IMR-90 (cell line): ENCODE measurements at regions not wholly inside any gene's neighbourhood (a gene's known extent, or its start where the extent isn't known, plus 50 kb on each side); places are given as distances from the start of the nearest gene placed in this dataset.

Experiments
- ATAC-seq: fragments of 200-7000 bp; cut with Tn5 transposase; 2 replicates; pipeline ENCODE4 v1.9.1; 2020; ENCODE audit warnings: low read depth, mild to moderate bottlenecking, moderate library complexity
- BruUV-seq: library from RNA; stranded (reverse); fragments of 400-500 nt; replicated peaks from 2 replicates; lab custom pipeline; 2021; lab: Mats Ljungman, UMichigan
- CTCF ChIA-PET: fragments of 300-600 bp; formaldehyde crosslinking; extraction: SDS; loops from one replicate; lab custom pipeline; 2021; ENCODE audit warnings: antibody characterized with exemption; lab: Yijun Ruan, JAX
- POLR2A ChIA-PET: fragments of 300-600 bp; sonication (Branson Sonifier 250); formaldehyde crosslinking; loops from one replicate; lab custom pipeline; 2022; ENCODE audit warnings: antibody characterized with exemption; ENCODE audit not compliant: unreplicated experiment; lab: Charles Lee
- DNase-seq: peaks from one replicate; pipeline ENCODE4 v3.0.0; 2013
- H2AFZ ChIP-seq: replicated peaks from 2 replicates; pipeline ENCODE3; 2013; ENCODE audit warnings: low read length, mild to moderate bottlenecking; ENCODE audit not compliant: poor library complexity
- H2AK5ac ChIP-seq: 2 replicates; pipeline ENCODE4 v1.6.1; 2013; ENCODE audit warnings: low read depth, low read length, inconsistent platforms
- H2AK9ac ChIP-seq: replicated peaks from 2 replicates; pipeline ENCODE3; 2013; ENCODE audit warnings: mild to moderate bottlenecking, low read depth, low read length, moderate library complexity; ENCODE audit not compliant: poor library complexity
- H2BK120ac ChIP-seq: 2 replicates; pipeline ENCODE4 v1.6.1; 2013; ENCODE audit warnings: low read depth, low read length, inconsistent platforms
- H2BK15ac ChIP-seq: 3 replicates; pipeline ENCODE4 v1.6.1; 2013; ENCODE audit warnings: low read depth, low read length, inconsistent platforms
- H2BK20ac ChIP-seq: 2 replicates; pipeline ENCODE4 v1.6.1; 2013; ENCODE audit warnings: low read depth, mild to moderate bottlenecking, inconsistent platforms, low read length, moderate library complexity
- H2BK5ac ChIP-seq: 2 replicates; pipeline ENCODE4 v1.6.1; 2013; ENCODE audit warnings: mild to moderate bottlenecking, low read depth, low read length, inconsistent platforms; ENCODE audit not compliant: poor library complexity, severe bottlenecking
- H3K14ac ChIP-seq: replicated peaks from 2 replicates; pipeline ENCODE4 v1.6.1; 2013; ENCODE audit warnings: low read depth, low read length, inconsistent platforms
- H3K18ac ChIP-seq: 2 replicates; pipeline ENCODE4 v1.6.1; 2013; ENCODE audit warnings: low read depth, low read length, control low read depth
- H3K23ac ChIP-seq: 2 replicates; pipeline ENCODE4 v1.6.1; 2013; ENCODE audit warnings: low read depth, low read length, inconsistent platforms
- H3K27ac ChIP-seq: 2 replicates; pipeline ENCODE4 v1.5.1; 2013; ENCODE audit warnings: mild to moderate bottlenecking, control low read depth, low read length; ENCODE audit not compliant: insufficient read depth
- H3K27me3 ChIP-seq: 2 replicates; pipeline ENCODE4 v1.6.1; 2013; ENCODE audit warnings: low read length; ENCODE audit not compliant: control insufficient read depth, insufficient read depth
- H3K36me3 ChIP-seq: 2 replicates; pipeline ENCODE4 v1.6.1; 2013; ENCODE audit warnings: low read length, mixed read lengths; ENCODE audit not compliant: control insufficient read depth, insufficient read depth
- H3K4ac ChIP-seq: 2 replicates; pipeline ENCODE4 v1.6.1; 2013; ENCODE audit warnings: low read depth, low read length, inconsistent platforms
- H3K4me1 ChIP-seq: 2 replicates; pipeline ENCODE4 v1.6.1; 2013; ENCODE audit warnings: low read length, mixed read lengths; ENCODE audit not compliant: control insufficient read depth, insufficient read depth
- H3K4me2 ChIP-seq: 2 replicates; pipeline ENCODE4 v1.6.1; 2013; ENCODE audit warnings: low read depth, mild to moderate bottlenecking, control low read depth, low read length, moderate library complexity
- H3K4me3 ChIP-seq: 2 replicates; pipeline ENCODE4 v1.5.1; 2013; ENCODE audit warnings: low read depth, mild to moderate bottlenecking, control low read depth, low read length, moderate library complexity; ENCODE audit not compliant: insufficient read depth
- H3K56ac ChIP-seq: 2 replicates; pipeline ENCODE4 v1.6.1; 2013; ENCODE audit warnings: low read length, inconsistent platforms; ENCODE audit not compliant: insufficient read depth; ENCODE audit errors: extremely low read depth
- H3K79me1 ChIP-seq, 2 experiments: 2 replicates each; pipeline ENCODE4 v1.6.1; 2013; ENCODE audit warnings: low read length in 2 of 2, inconsistent platforms in 1 of 2, low read depth in 1 of 2
- H3K9ac ChIP-seq: 2 replicates; pipeline ENCODE4 v1.6.1; 2013; ENCODE audit warnings: low read depth, low read length, control low read depth
- H3K9me1 ChIP-seq: 2 replicates; pipeline ENCODE4 v1.6.1; 2013; ENCODE audit warnings: low read length, inconsistent platforms; ENCODE audit not compliant: insufficient read depth
- H3K9me3 ChIP-seq: 2 replicates; pipeline ENCODE4 v1.6.1; 2013; ENCODE audit warnings: low read length; ENCODE audit not compliant: control insufficient read depth, insufficient read depth
- H4K20me1 ChIP-seq: 2 replicates; pipeline ENCODE4 v1.6.1; 2013; ENCODE audit warnings: low read length, inconsistent platforms; ENCODE audit not compliant: insufficient read depth
- H4K5ac ChIP-seq: 2 replicates; pipeline ENCODE4 v1.6.1; 2013; ENCODE audit warnings: mild to moderate bottlenecking, low read depth, low read length, control low read depth
- H4K8ac ChIP-seq, 2 experiments: 2 replicates each; pipeline ENCODE4 v1.6.1; 2013; ENCODE audit warnings: low read depth in 2 of 2, low read length in 2 of 2, control low read depth in 1 of 2, inconsistent platforms in 1 of 2
- H4K91ac ChIP-seq: 2 replicates; pipeline ENCODE4 v1.6.1; 2013; ENCODE audit warnings: low read depth, low read length, inconsistent platforms; ENCODE audit not compliant: insufficient read depth
- CEBPB ChIP-seq: IDR thresholded peaks from 2 replicates; pipeline ENCODE4 v1.6.1; 2012; ENCODE audit warnings: low read depth, low read length, improper control_type of control experiment
- CHD1 ChIP-seq: IDR thresholded peaks from 2 replicates; pipeline ENCODE4 v1.6.1; 2012; ENCODE audit warnings: low read depth, low read length, improper control_type of control experiment
- ELK1 ChIP-seq: fragments of 150-350 bp; IDR thresholded peaks from 2 replicates; pipeline ENCODE4 v1.6.1; 2016; ENCODE audit warnings: low read depth, mild to moderate bottlenecking, low read length, moderate library complexity, borderline replicate concordance
- FOS ChIP-seq: fragments of 150-350 bp; IDR thresholded peaks from 2 replicates; pipeline ENCODE4 v1.6.1; 2016; ENCODE audit warnings: low read depth, low read length
- MXI1 ChIP-seq: IDR thresholded peaks from 2 replicates; pipeline ENCODE4 v1.6.1; 2012; ENCODE audit warnings: low read depth, mild to moderate bottlenecking, low read length, moderate library complexity, borderline replicate concordance
- RAD21 ChIP-seq: IDR thresholded peaks from 2 replicates; pipeline ENCODE4 v1.6.1; 2012; ENCODE audit warnings: low read length, improper control_type of control experiment
- RFX5 ChIP-seq: IDR thresholded peaks from 2 replicates; pipeline ENCODE4 v1.8.0; 2012; ENCODE audit warnings: low read depth, mild to moderate bottlenecking, low read length, moderate library complexity
- WGBS, 2 experiments: methylation state at CpG; one replicate each; pipeline versions ENCODE4 v1.1.5 to v1.1.7; 2013; ENCODE audit warnings: missing lambda C conversion rate in 2 of 2; ENCODE audit not compliant: insufficient read length in 1 of 2; ENCODE audit errors: extremely low coverage in 2 of 2; 5-methylcytosine and 5-hydroxymethylcytosine counted together
- dilution Hi-C: fragments of 300-500 bp; cut with HindIII; formaldehyde crosslinking; loops from one replicate; pipeline ENCODE4 v1.14.3; 2018; ENCODE audit warnings: low sequenced_read_pairs; ENCODE audit not compliant: unreplicated experiment
- in situ Hi-C: fragments of 300-500 bp; cut with MboI; formaldehyde crosslinking; loops from 3 replicates; pipeline ENCODE4 v1.14.3; 2019; ENCODE audit warnings: low sequenced_read_pairs, inconsistent platforms, mixed read lengths
- intact Hi-C: fragments of 100-400 bp; cut with micrococcal nuclease; formaldehyde crosslinking; loops from 2 replicates; pipeline ENCODE4 v1.10.0; 2022
- TF ChIP-seq, protein P1 (sequence below): conservative IDR thresholded peaks from 2 replicates; pipeline ENCODE4 v1.5.1; 2012; ENCODE audit warnings: mild to moderate bottlenecking, low read depth, low read length, improper control_type of control experiment

DNA sequence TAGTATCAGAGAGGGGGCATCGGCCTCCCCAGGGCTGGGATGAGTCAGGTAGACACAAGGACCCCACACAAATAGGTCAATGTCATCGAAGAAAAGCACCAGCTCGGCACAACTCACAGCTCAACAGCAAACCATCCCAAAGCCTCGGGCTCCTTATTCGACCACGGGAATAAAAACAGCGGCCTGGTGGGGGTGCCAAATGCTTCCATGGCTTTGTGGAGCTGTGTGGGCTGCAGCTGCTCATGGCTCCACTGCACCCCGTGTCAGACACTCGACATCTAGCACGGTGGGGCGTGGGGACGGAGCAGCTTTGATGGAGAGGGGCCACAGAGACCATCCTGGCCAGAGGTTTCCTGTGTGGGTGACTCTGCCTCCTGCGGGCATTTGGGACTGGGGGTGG, 212.5 kb upstream of the SOX1 start:
- DNase-seq (no peak), ATAC-seq (no peak)
- Histone ChIP-seq H3K4me2 (no peak overlapping the region), H2BK20ac (no peak overlapping the region), H2AK5ac (no peak overlapping the region), H3K4ac (no peak overlapping the region), H3K79me1 (no peaks in the 10 kb centered on the region), H3K9me1 (no peaks in the 10 kb centered on the region), H2AFZ (no peak overlapping the region), H2BK15ac (no peak overlapping the region), H3K36me3 (no peaks in the 10 kb centered on the region), H3K18ac (no peak overlapping the region), H3K23ac (no peak overlapping the region), H4K20me1 (no peaks in the 10 kb centered on the region), H3K56ac (no peak overlapping the region), H3K9me3 (peaks cover 54% of the 10 kb centered on the region), H3K9ac (no peak overlapping the region), H4K91ac (no peak overlapping the region), H4K5ac (no peak overlapping the region), H2AK9ac (no peak overlapping the region), H3K27me3 (no peaks in the 10 kb centered on the region), H3K27ac (no peak overlapping the region), H3K14ac (no peak overlapping the region), H4K8ac (no peak overlapping the region), H3K4me1 (no peaks in the 10 kb centered on the region), H2BK120ac (no peak overlapping the region), H3K4me3 (no peak overlapping the region), H2BK5ac (no peak overlapping the region)
- CTCF ChIA-PET, result no interaction called here
- in situ Hi-C loops, result no loop called here
- WGBS, 2 experiments, result no CpG with 5 or more reads among the region's 13 CpGs
- POLR2A ChIA-PET, result no interaction called here
- intact Hi-C loops, result no loop called here
- dilution Hi-C loops, result no loop called here
- BruUV-seq, result no TSS peak
- TF ChIP-seq CHD1 (no peak), CEBPB (no peak), MXI1 (no peak), RFX5 (no peak), RAD21 (no peak), ELK1 (no peak), FOS (no peak)
- TF ChIP-seq, protein P1, sequence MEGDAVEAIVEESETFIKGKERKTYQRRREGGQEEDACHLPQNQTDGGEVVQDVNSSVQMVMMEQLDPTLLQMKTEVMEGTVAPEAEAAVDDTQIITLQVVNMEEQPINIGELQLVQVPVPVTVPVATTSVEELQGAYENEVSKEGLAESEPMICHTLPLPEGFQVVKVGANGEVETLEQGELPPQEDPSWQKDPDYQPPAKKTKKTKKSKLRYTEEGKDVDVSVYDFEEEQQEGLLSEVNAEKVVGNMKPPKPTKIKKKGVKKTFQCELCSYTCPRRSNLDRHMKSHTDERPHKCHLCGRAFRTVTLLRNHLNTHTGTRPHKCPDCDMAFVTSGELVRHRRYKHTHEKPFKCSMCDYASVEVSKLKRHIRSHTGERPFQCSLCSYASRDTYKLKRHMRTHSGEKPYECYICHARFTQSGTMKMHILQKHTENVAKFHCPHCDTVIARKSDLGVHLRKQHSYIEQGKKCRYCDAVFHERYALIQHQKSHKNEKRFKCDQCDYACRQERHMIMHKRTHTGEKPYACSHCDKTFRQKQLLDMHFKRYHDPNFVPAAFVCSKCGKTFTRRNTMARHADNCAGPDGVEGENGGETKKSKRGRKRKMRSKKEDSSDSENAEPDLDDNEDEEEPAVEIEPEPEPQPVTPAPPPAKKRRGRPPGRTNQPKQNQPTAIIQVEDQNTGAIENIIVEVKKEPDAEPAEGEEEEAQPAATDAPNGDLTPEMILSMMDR, result no peak
